Loucy (cell line): ENCODE measurements at regions not wholly inside any gene's neighbourhood (a gene's known extent, or its start where the extent isn't known, plus 50 kb on each side); places are given as distances from the start of the nearest gene placed in this dataset.

Experiments
- H2AFZ ChIP-seq: fragments of 200-600 bp; sonication (generic); 2 replicates; pipeline ENCODE4 v1.6.0; 2016; ENCODE audit warnings: antibody characterized with exemption, mild to moderate bottlenecking, low read length, moderate library complexity
- H3F3A ChIP-seq: fragments of 200-600 bp; 2 replicates; pipeline ENCODE4 v1.6.0; 2016; ENCODE audit warnings: antibody characterized with exemption, low read depth, mild to moderate bottlenecking
- H3K27me3 ChIP-seq: fragments of 200-600 bp; sonication (generic); 2 replicates; pipeline ENCODE4 v1.6.1; 2014; ENCODE audit warnings: low read length, mild to moderate bottlenecking; ENCODE audit not compliant: insufficient read depth, poor library complexity, severe bottlenecking
- H3K36me3 ChIP-seq: fragments of 200-600 bp; sonication (generic); 2 replicates; pipeline ENCODE4 v1.6.1; 2016; ENCODE audit warnings: low read length; ENCODE audit not compliant: insufficient read depth
- H3K4me1 ChIP-seq: fragments of 200-600 bp; sonication (generic); 2 replicates; pipeline ENCODE4 v1.5.1; 2014; ENCODE audit warnings: low read length, mild to moderate bottlenecking; ENCODE audit not compliant: insufficient read depth, poor library complexity, severe bottlenecking
- H3K4me2 ChIP-seq: fragments of 200-600 bp; sonication (generic); 2 replicates; pipeline ENCODE4 v1.6.0; 2014; ENCODE audit warnings: antibody characterized with exemption, low read length, low read depth, mild to moderate bottlenecking; ENCODE audit not compliant: poor library complexity, severe bottlenecking
- H3K4me3 ChIP-seq: fragments of 200-600 bp; sonication (generic); 2 replicates; pipeline ENCODE4 v1.5.1; 2014; ENCODE audit warnings: low read length, mild to moderate bottlenecking, mixed read lengths; ENCODE audit not compliant: poor library complexity, severe bottlenecking
- H3K79me2 ChIP-seq: fragments of 200-600 bp; sonication (generic); 2 replicates; pipeline ENCODE4 v1.6.1; 2014; ENCODE audit warnings: low read length; ENCODE audit not compliant: insufficient read depth
- H3K9ac ChIP-seq: fragments of 200-600 bp; sonication (generic); 2 replicates; pipeline ENCODE4 v1.6.0; 2014; ENCODE audit warnings: mild to moderate bottlenecking, low read depth, low read length, moderate library complexity; ENCODE audit not compliant: poor library complexity, severe bottlenecking
- H3K9me2 ChIP-seq: fragments of 200-600 bp; sonication (generic); replicated peaks from 2 replicates; pipeline ENCODE4 v1.6.1; 2016; ENCODE audit warnings: low read depth, low read length, mixed read lengths
- H3K9me3 ChIP-seq: fragments of 200-600 bp; sonication (generic); 2 replicates; pipeline ENCODE4 v1.6.1; 2014; ENCODE audit warnings: mild to moderate bottlenecking, antibody characterized with exemption, low read length, low read depth; ENCODE audit not compliant: insufficient read depth
- H4K20me1 ChIP-seq: fragments of 200-600 bp; sonication (generic); 2 replicates; pipeline ENCODE4 v1.6.0; 2014; ENCODE audit warnings: antibody characterized with exemption, low read length, mild to moderate bottlenecking; ENCODE audit not compliant: insufficient read depth, poor library complexity, severe bottlenecking
- EZH2phosphoT487 ChIP-seq: fragments of 200-600 bp; IDR thresholded peaks from 2 replicates; pipeline ENCODE4 v1.6.1; 2018; ENCODE audit warnings: antibody characterized with exemption, mild to moderate bottlenecking, moderate library complexity, borderline replicate concordance
- TF ChIP-seq, protein P1 (sequence below): fragments of 200-600 bp; sonication (generic); conservative IDR thresholded peaks from 2 replicates; pipeline ENCODE4 v1.5.1; 2014; ENCODE audit warnings: mild to moderate bottlenecking, antibody characterized with exemption, low read length

DNA sequence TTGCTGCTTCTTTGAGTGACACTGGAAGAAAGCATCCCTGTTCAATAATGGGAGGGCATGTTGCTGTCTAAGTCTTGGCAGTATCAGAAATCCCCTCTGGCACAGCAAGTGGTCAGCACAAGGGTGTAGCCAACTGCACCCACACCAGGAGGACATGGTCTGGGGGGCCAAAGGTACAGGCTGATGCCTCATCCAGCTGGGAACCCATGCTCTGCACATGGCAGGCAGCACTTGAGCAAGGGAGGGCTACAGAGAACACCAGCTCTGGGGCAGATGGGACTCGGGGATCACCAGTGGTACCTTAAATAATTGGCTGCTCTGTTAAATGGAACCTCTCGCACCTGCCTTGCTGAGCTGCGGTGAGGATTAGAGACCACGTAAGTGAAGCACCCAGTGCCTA lies 265.2 kb downstream of the SYK start:
- H3K36me3 ChIP-seq: no peaks in the 10 kb centered on the region
- peaks cover 5% of the 10 kb centered on the region for H3K4me1 ChIP-seq
- no peaks in the 10 kb centered on the region for H3F3A ChIP-seq
- no peaks in the 10 kb centered on the region for H4K20me1 ChIP-seq
- TF ChIP-seq, protein P1, sequence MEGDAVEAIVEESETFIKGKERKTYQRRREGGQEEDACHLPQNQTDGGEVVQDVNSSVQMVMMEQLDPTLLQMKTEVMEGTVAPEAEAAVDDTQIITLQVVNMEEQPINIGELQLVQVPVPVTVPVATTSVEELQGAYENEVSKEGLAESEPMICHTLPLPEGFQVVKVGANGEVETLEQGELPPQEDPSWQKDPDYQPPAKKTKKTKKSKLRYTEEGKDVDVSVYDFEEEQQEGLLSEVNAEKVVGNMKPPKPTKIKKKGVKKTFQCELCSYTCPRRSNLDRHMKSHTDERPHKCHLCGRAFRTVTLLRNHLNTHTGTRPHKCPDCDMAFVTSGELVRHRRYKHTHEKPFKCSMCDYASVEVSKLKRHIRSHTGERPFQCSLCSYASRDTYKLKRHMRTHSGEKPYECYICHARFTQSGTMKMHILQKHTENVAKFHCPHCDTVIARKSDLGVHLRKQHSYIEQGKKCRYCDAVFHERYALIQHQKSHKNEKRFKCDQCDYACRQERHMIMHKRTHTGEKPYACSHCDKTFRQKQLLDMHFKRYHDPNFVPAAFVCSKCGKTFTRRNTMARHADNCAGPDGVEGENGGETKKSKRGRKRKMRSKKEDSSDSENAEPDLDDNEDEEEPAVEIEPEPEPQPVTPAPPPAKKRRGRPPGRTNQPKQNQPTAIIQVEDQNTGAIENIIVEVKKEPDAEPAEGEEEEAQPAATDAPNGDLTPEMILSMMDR: no peak
- TF ChIP-seq EZH2phosphoT487: no peak
- H3K9me2 ChIP-seq: no peaks in the 10 kb centered on the region
- H3K9me3 ChIP-seq: no peaks in the 10 kb centered on the region; the same call in 1 of the 2 replicates
- H2AFZ ChIP-seq: no peak overlapping the region
- no peak overlapping the region for H3K4me2 ChIP-seq
- no peak overlapping the region for H3K4me3 ChIP-seq
- H3K9ac ChIP-seq: no peak overlapping the region
- no peaks in the 10 kb centered on the region for H3K27me3 ChIP-seq
- no peaks in the 10 kb centered on the region for H3K79me2 ChIP-seq

GRCh38 chr9:91067306-91067860 lies 265.8 kb downstream of the SYK start:
- Histone ChIP-seq H3K9me2 (no peaks in the 10 kb centered on the region), H3K9me3 (no peaks in the 10 kb centered on the region; the same call in 1 of the 2 replicates), H3K4me2 (no peak overlapping the region)

DNA sequence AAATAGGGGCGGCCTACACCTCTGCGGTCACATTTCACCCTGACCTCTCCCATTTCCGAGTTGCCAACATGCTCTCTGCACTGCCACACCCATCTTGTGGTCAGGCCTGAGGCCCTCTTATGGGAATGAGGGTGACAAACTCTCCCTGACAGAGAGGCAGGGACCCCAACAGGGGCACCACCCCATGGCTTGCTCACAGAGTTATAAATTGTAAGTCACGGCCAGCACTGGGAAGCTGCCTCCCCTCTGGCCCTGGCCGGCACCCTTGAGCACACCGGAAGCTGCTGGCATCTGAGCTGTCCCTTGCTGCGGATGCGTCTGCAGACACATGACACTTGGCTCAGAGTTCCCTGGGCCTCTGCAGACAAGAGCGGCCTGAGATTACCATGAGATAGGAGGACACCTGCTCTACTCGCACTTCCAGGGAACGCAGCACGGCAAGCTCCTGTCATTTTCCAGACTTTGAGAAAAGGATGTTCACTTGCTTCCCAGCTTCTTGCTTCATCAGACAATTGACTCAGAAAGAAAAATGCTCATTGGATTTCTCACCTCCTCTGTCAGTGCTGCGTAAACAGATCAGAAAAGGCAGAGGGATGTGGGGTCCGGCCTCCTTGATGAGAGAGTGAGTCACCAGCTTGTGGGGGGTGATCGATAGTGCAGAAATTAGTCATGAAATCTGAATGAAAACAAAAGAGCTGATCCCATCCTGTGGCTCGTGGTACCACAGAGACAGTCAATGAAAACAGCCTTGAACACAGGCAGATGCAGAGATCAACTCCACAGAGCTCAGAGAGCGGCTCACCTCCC lies 269.8 kb downstream of the SYK start:
- Histone ChIP-seq H3K4me1 (no peaks in the 10 kb centered on the region), H3K27me3 (no peaks in the 10 kb centered on the region), H3K4me2 (no peak overlapping the region), H4K20me1 (no peaks in the 10 kb centered on the region), H3K79me2 (no peaks in the 10 kb centered on the region), H3K9ac (no peak overlapping the region), H3F3A (no peaks in the 10 kb centered on the region), H3K4me3 (no peak overlapping the region), H2AFZ (no peak overlapping the region), H3K9me3 (no peaks in the 10 kb centered on the region; the same call in 1 of the 2 replicates), H3K36me3 (no peaks in the 10 kb centered on the region), H3K9me2 (no peaks in the 10 kb centered on the region)
- no peak for TF ChIP-seq EZH2phosphoT487
- TF ChIP-seq, protein P1: no peak

More at GRCh38 chr9:91067306-91067860, 265.8 kb downstream of the SYK start:
- H3K4me1 ChIP-seq: no peaks in the 10 kb centered on the region
- no peaks in the 10 kb centered on the region for H3K79me2 ChIP-seq
- no peak overlapping the region for H2AFZ ChIP-seq
- H3K36me3 ChIP-seq: no peaks in the 10 kb centered on the region
- H4K20me1 ChIP-seq: no peaks in the 10 kb centered on the region
- no peaks in the 10 kb centered on the region for H3F3A ChIP-seq
- H3K9ac ChIP-seq: no peak overlapping the region
- no peak overlapping the region for H3K4me3 ChIP-seq
- TF ChIP-seq, protein P1: no peak
- no peak for TF ChIP-seq EZH2phosphoT487
- H3K27me3 ChIP-seq: no peaks in the 10 kb centered on the region
